GM13977 (cell line): ENCODE measurements at regions not wholly inside any gene's neighbourhood (a gene's known extent, or its start where the extent isn't known, plus 50 kb on each side); places are given as distances from the start of the nearest gene placed in this dataset.

Experiments used
- DNase-seq: peaks from one replicate; pipeline ENCODE4 v3.0.0; 2012; ENCODE audit warnings: low spot score
- in situ Hi-C: fragments of 300-500 bp; cut with MboI; formaldehyde crosslinking; loops from one replicate; pipeline ENCODE4 v1.12.0; 2022; ENCODE audit warnings: low sequenced_read_pairs, low pct_unique_long_range_greater_than_20kb, mixed read lengths, inconsistent platforms; ENCODE audit not compliant: unreplicated experiment
- TF ChIP-seq, protein P1 (sequence below): IDR thresholded peaks from 2 replicates; pipeline ENCODE4 v1.5.1; 2012; ENCODE audit warnings: mild to moderate bottlenecking, control low read depth; ENCODE audit not compliant: insufficient read depth; ENCODE audit errors: extremely low read depth, missing control alignments

DNA sequence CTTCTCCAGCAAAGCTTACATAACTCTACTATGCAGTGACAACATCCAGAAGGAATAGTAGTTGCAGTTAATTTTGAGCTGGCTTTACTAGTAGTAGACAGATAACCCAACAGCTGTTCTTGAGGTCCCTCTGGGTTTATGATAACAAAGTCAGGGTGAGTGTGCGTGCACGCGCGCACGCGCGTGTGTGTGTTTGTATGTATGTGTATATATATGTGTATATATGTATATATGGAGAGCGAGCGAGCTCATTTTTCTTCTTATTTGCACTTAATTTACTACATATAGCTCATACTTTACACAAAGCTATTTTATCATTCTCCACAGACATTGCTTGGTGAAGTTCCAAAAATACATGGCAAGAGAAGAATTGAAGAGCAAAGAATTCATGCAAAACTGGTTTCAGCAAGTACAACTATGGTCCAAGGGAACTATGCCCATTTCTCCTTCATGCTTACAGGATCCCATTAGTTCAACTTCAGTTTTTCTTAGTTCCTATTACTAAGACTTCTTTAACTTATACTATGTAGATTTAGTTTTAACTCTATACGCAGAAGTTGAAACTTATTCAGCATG, 105.9 kb upstream of the TMEM168 start:
- in situ Hi-C loops, result loop anchor here (25.0 kb wide), 2 partner anchors 359 to 1159 kb away; no protein-coding TSS in a partner anchor
- TF ChIP-seq, protein P1, sequence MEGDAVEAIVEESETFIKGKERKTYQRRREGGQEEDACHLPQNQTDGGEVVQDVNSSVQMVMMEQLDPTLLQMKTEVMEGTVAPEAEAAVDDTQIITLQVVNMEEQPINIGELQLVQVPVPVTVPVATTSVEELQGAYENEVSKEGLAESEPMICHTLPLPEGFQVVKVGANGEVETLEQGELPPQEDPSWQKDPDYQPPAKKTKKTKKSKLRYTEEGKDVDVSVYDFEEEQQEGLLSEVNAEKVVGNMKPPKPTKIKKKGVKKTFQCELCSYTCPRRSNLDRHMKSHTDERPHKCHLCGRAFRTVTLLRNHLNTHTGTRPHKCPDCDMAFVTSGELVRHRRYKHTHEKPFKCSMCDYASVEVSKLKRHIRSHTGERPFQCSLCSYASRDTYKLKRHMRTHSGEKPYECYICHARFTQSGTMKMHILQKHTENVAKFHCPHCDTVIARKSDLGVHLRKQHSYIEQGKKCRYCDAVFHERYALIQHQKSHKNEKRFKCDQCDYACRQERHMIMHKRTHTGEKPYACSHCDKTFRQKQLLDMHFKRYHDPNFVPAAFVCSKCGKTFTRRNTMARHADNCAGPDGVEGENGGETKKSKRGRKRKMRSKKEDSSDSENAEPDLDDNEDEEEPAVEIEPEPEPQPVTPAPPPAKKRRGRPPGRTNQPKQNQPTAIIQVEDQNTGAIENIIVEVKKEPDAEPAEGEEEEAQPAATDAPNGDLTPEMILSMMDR, result no peak

DNA sequence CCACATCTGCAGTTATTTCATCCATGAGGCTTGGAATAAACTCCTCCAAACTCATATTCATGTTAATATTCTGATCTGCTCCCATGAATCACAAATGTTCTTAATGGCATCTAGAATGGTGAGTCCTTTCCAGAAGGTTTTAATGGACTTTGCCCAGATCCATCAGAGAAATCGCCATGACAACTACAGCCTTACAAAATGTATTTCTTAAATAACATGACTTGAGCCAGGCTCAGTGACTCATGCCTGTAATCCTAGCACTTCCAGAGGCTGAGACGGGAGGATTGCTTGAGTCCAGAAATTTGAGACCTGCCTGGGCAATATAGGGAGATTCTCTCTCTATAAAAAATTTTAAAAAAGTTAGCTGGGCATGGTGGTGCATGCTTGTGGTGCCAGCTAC, 102.1 kb upstream of the TMEM168 start:
- DNase-seq, result no peak
- in situ Hi-C loops, result loop anchor here (25.0 kb wide), 2 partner anchors 355 to 1155 kb away; no protein-coding TSS in a partner anchor
- TF ChIP-seq, protein P1, result no peak

More for the DNA sequence above, 105.9 kb upstream of the TMEM168 start:
- DNase-seq, result no peak

DNA sequence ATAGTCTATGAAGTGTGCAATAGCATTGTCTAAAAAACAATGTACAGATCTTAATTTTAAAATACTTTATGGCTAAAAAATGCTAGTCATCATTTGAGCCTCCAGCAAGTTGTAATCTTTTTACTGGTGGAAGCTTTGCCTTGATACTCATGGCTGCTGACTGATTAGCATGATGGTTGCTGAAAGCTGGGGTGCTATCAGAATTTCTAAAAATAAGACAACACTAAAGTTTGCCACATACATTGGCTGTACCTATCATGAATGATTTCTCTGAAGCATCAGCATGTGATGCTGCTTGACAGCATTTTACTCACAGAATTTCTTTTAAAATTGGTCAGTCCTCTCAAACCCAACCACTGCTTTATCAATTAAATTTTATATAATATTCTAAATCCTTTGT, 101.5 kb upstream of the TMEM168 start:
- TF ChIP-seq, protein P1, result no peak
- DNase-seq, result no peak
- in situ Hi-C loops, result loop anchor here (25.0 kb wide), 2 partner anchors 354 to 1154 kb away; no protein-coding TSS in a partner anchor

DNA sequence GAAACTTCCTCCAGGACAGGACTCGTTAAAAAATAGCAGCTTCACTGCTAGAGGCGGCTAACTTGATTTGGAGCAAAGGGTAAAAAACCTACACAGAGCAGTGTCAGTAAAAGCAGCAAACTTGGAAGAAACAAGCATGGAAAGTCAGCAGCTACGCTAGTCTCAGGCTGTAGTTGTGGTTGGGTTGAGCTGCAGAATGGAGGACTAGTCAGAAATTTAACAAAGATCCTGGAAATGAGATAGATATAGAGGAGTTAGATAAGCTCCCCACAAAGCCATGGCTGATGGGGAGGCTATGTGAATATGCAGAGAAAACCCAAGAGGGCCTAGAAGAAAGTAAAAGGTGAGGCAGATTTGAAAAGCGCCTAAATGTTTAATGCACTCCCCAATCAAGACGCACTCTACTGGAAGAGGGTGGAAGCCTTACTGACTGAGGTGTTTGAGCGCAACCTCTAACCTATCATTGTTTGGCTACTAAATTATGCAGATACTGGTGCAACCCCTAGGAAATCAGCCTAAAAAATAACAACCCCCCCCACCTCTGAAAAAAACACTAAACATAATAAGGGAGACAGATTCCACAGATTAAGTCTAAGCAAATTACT, 99.7 kb upstream of the TMEM168 start:
- TF ChIP-seq, protein P1, result no peak
- no peak for DNase-seq
- in situ Hi-C loops, result loop anchor here (25.0 kb wide), 2 partner anchors 353 to 1153 kb away; no protein-coding TSS in a partner anchor

DNA sequence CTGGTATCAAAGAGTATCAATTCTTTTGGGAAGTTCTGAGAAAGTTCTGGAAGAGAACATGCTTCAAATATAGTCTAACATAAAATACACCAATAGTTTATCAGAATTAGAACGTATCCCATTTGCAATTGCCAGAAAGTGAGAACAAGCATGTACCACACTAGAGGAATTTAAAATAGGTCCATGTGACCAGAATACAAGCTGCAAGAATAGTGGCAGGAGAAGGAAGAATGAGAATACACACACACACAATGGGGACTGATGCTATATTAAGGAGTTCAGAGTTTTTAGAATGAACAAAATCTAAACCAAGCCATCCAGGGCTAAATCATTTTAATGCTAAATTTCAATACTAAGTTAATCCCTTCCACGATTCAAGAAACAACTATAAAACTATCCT, 99.1 kb upstream of the TMEM168 start:
- in situ Hi-C loops, result loop anchor here (25.0 kb wide), 2 partner anchors 352 to 1152 kb away; no protein-coding TSS in a partner anchor
- TF ChIP-seq, protein P1, result no peak

DNA sequence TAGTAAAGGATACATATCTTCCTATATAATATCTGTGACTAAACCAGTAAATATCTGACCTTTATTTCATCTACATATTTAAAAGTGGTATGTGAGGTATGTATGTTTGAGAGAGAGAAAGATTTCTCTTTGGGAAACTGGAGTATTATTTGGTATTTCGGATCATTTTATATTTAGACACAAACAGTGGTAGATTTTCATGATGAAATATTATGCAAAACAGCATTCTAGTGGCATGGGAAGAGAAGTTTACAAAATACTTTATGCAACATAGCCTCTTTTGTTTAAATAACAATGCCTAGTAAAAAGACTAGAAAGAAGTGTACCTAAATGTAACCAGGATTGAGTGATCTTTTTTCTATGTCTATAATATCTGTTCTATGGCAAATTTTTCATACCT, 98.6 kb upstream of the TMEM168 start:
- TF ChIP-seq, protein P1, result no peak
- in situ Hi-C loops, result loop anchor here (25.0 kb wide), 2 partner anchors 351 to 1151 kb away; no protein-coding TSS in a partner anchor
- no peak for DNase-seq

More for the DNA sequence above, 99.1 kb upstream of the TMEM168 start:
- no peak for DNase-seq
